Stomach (tissue), 8 donors: ENCODE measurements at regions not wholly inside any gene's neighbourhood (a gene's known extent, or its start where the extent isn't known, plus 50 kb on each side); places are given as distances from the start of the nearest gene placed in this dataset.

Source experiments
- DNase-seq, 2 donors: peaks; one replicate each; pipeline versions ENCODE4 v3.0.0 to v3.0.0-alpha.2; 2013 to 2019
- H3K27ac ChIP-seq, 5 donors: fragments of 200-600 bp in 4 of 5; sonication (generic) in 4 of 5; one replicate each; pipeline ENCODE4 v1.5.1; 2013 to 2019; ENCODE audit warnings: mild to moderate bottlenecking in 1 of 5, moderate library complexity in 1 of 5
- H3K27me3 ChIP-seq, 3 donors: fragments of 200-600 bp; sonication (generic); one replicate each; pipeline ENCODE4 v1.5.1; 2017 to 2019; ENCODE audit warnings: mixed run types in 1 of 3
- H3K36me3 ChIP-seq, 4 donors: fragments of 200-600 bp; sonication (generic); 1 replicate in 3 of 4; 2 replicates in 1 of 4; pipeline ENCODE4 v1.5.1; 2016 to 2019
- H3K4me1 ChIP-seq, 4 donors: fragments of 200-600 bp; sonication (generic); one replicate each; pipeline ENCODE4 v1.5.1; 2016 to 2019
- H3K4me3 ChIP-seq, 4 donors: fragments of 200-600 bp; sonication (generic) in 3 of 4; one replicate each; pipeline ENCODE4 v1.5.1; 2016 to 2019; ENCODE audit warnings: mild to moderate bottlenecking in 1 of 4
- H3K9me3 ChIP-seq, 4 donors: fragments of 200-600 bp; sonication (generic); one replicate each; pipeline ENCODE4 v1.5.1; 2016 to 2019
- EP300 ChIP-seq: sonication (generic); formaldehyde crosslinking; IDR thresholded peaks from one replicate; pipeline ENCODE4 v1.6.1; 2017; ENCODE audit warnings: antibody characterized with exemption
- POLR2A ChIP-seq, 4 donors: fragments of 450-650 bp; IDR thresholded peaks; one replicate each; pipeline ENCODE4 v1.6.1; 2016; ENCODE audit warnings: antibody characterized with exemption in 4 of 4, control low read depth in 2 of 4, mild to moderate bottlenecking in 1 of 4, moderate library complexity in 1 of 4
- POLR2AphosphoS5 ChIP-seq, 3 donors: sonication (generic); formaldehyde crosslinking; IDR thresholded peaks; one replicate each; pipeline ENCODE4 v1.6.1; 2016; ENCODE audit warnings: antibody characterized with exemption in 3 of 3
- WGBS, 5 donors: extraction: QIAGEN DNeasy Blood & Tissue Kit in 3 of 5; methylation state at CpG; one replicate each; pipeline versions ENCODE4 v1.1.5 to v1.1.7; 2013 to 2018; 5-methylcytosine and 5-hydroxymethylcytosine counted together
- intact Hi-C: fragments of 100-400 bp; cut with DNase I; formaldehyde crosslinking; loops from one replicate; pipeline ENCODE4 v1.15.1; 2023; ENCODE audit warnings: low total_unique reads
- TF ChIP-seq, protein P1 (sequence below), 7 experiments: fragments of 450-650 bp in 4 of 7; fragments of 200-600 bp in 3 of 7; sonication (generic) in 3 of 7; IDR thresholded peaks; one replicate each; pipeline ENCODE4 v1.5.1; 2016 to 2019; ENCODE audit warnings: antibody characterized with exemption in 7 of 7, control low read depth in 2 of 7, mild to moderate bottlenecking in 1 of 7
- donor health status: healthy with polysubstance abuse.
- donor health status: Bipolar disorder and iron deficiency.
- donor health status: healthy.

GRCh38 chr4:187865914-187866313 lies 129.7 kb upstream of the ZFP42 start:
- H3K36me3 ChIP-seq, result no peaks in the 10 kb centered on the region
- H3K9me3 ChIP-seq, result peaks cover 0 to 4% (median 0%) of the 10 kb centered on the region in 4 donors
- 70 to 90% (median 84%) methylated on average over 4 of the region's 4 CpGs for whole genome bisulfite sequencing, 5 donors
- intact Hi-C loops, result no loop called here
- H3K27me3 ChIP-seq, result no peaks in the 10 kb centered on the region
- DNase-seq, result no peak
- no peak overlapping the region for H3K4me3 ChIP-seq
- H3K4me1 ChIP-seq, result no peaks in the 10 kb centered on the region
- TF ChIP-seq, protein P1, sequence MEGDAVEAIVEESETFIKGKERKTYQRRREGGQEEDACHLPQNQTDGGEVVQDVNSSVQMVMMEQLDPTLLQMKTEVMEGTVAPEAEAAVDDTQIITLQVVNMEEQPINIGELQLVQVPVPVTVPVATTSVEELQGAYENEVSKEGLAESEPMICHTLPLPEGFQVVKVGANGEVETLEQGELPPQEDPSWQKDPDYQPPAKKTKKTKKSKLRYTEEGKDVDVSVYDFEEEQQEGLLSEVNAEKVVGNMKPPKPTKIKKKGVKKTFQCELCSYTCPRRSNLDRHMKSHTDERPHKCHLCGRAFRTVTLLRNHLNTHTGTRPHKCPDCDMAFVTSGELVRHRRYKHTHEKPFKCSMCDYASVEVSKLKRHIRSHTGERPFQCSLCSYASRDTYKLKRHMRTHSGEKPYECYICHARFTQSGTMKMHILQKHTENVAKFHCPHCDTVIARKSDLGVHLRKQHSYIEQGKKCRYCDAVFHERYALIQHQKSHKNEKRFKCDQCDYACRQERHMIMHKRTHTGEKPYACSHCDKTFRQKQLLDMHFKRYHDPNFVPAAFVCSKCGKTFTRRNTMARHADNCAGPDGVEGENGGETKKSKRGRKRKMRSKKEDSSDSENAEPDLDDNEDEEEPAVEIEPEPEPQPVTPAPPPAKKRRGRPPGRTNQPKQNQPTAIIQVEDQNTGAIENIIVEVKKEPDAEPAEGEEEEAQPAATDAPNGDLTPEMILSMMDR (IDR thresholded peaks at IDR 0.05), result no peak
- TF ChIP-seq EP300 (no peak), POLR2A (IDR thresholded peaks at IDR 0.05) (no peak), POLR2AphosphoS5 (IDR thresholded peaks at IDR 0.05) (no peak)
- H3K27ac ChIP-seq, result no peak overlapping the region

DNA sequence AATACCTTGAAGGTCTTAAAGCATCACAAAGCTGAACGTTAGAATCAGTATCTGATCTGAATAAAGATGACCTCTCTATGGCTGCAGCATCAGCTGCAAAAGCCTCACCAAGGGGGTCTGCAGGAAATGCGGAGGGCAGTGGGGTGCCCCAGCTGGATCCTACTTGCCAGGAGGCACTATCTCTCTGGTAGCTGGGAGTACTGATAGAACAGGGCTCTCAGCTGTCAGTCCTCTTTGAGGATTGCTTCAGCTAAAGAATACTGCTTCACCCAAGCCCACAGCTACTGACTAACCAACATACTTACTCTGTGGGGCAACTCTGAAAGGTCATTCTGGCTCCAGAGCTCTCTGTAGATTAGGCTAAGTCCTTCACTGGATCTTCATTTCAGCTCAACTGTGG lies 112.5 kb upstream of the ZFP42 start:
- DNase-seq, result no peak
- 54 to 69% (median 64%) methylated on average over 2 of the region's 2 CpGs for WGBS, 5 donors

GRCh38 chr4:187883836-187884475 lies 111.6 kb upstream of the ZFP42 start:
- Histone ChIP-seq H3K27me3 (no peaks in the 10 kb centered on the region), H3K9me3 (peaks cover 0 to 15% (median 5%) of the 10 kb centered on the region in 4 donors), H3K4me3 (no peak overlapping the region), H3K36me3 (no peaks in the 10 kb centered on the region), H3K4me1 (no peaks in the 10 kb centered on the region), H3K27ac (no peak overlapping the region)
- no peak for DNase-seq
- WGBS, 5 donors, result 77 to 88% (median 84%) methylated on average over 7 to 8 of the region's 8 CpGs
- intact Hi-C loops, result no loop called here
- TF ChIP-seq EP300 (no peak), POLR2AphosphoS5 (IDR thresholded peaks at IDR 0.05) (no peak), POLR2A (IDR thresholded peaks at IDR 0.05) (no peak)
- TF ChIP-seq, protein P1 (IDR thresholded peaks at IDR 0.05), result no peak

More for the DNA sequence above, 112.5 kb upstream of the ZFP42 start:
- intact Hi-C loops, result no loop called here
- Histone ChIP-seq H3K36me3 (no peaks in the 10 kb centered on the region), H3K27me3 (no peaks in the 10 kb centered on the region), H3K4me1 (no peaks in the 10 kb centered on the region), H3K4me3 (no peak overlapping the region), H3K27ac (no peak overlapping the region), H3K9me3 (peaks cover 0 to 15% (median 5%) of the 10 kb centered on the region in 4 donors)
- TF ChIP-seq POLR2A (IDR thresholded peaks at IDR 0.05), result no peak
- no peak for TF ChIP-seq POLR2AphosphoS5 (IDR thresholded peaks at IDR 0.05)

DNA sequence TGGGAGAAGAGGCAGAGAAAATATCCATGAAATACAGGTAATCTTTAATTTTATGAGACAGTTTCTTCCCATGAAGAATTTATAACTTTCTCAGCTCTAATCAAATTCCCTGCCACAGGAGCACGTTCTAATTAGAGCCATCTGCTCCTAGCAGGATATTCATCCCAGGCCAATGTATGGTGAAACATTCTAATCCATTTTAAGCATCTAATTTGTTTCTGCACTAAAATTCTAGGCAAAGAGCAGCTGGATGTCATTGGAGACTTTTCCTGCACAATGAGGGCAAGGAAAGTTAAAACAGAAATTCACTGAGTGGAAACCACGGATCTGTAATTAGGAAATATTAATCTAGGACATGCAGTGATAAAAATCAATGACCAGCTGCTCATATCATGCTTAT lies 107.7 kb upstream of the ZFP42 start:
- H3K27me3 ChIP-seq, result no peaks in the 10 kb centered on the region
- H3K27ac ChIP-seq, result no peak overlapping the region
- 30 to 49% (median 43%) methylated on average over 2 of the region's 2 CpGs for WGBS, 5 donors
- TF ChIP-seq EP300 (no peak), POLR2A (IDR thresholded peaks at IDR 0.05) (no peak), POLR2AphosphoS5 (IDR thresholded peaks at IDR 0.05) (no peak)
- TF ChIP-seq, protein P1 (IDR thresholded peaks at IDR 0.05), result no peak
- intact Hi-C loops, result no loop called here
- no peak overlapping the region for H3K4me3 ChIP-seq
- peaks cover 0 to 15% (median 5%) of the 10 kb centered on the region in 4 donors for H3K9me3 ChIP-seq
- no peak for DNase-seq
- no peaks in the 10 kb centered on the region for H3K4me1 ChIP-seq
- H3K36me3 ChIP-seq, result no peaks in the 10 kb centered on the region

- H3K4me1 ChIP-seq, result no peaks in the 10 kb centered on the region
- DNase-seq, result no peak
- peaks cover 0 to 11% (median 3%) of the 10 kb centered on the region in 4 donors for H3K9me3 ChIP-seq
- H3K27ac ChIP-seq, result no peak overlapping the region
- intact Hi-C loops, result no loop called here
- H3K4me3 ChIP-seq, result no peak overlapping the region
- WGBS, 5 donors, result 87 to 91% (median 89%) methylated on average over 6 of the region's 6 CpGs
- TF ChIP-seq, protein P1 (IDR thresholded peaks at IDR 0.05), result no peak
- TF ChIP-seq POLR2AphosphoS5 (IDR thresholded peaks at IDR 0.05), result no peak
- no peaks in the 10 kb centered on the region for H3K36me3 ChIP-seq
- no peaks in the 10 kb centered on the region for H3K27me3 ChIP-seq
Measured at GRCh38 chr4:187889651-187890050, 105.9 kb upstream of the ZFP42 start.
